Activated CD8-positive, alpha-beta T cell treated with anti-CD3 and anti-CD28 coated beads for 36 hours (primary cell): ENCODE measurements at regions not wholly inside any gene's neighbourhood (a gene's known extent, or its start where the extent isn't known, plus 50 kb on each side); places are given as distances from the start of the nearest gene placed in this dataset.

Experiments
- ATAC-seq: fragments of 200-7000 bp; cut with Tn5 transposase; one replicate; pipeline ENCODE4 v1.10.0; 2021; ENCODE audit warnings: mild to moderate bottlenecking, moderate library complexity
- CTCF ChIA-PET: fragments of 350-600 bp; sonication (Branson Sonifier 250); formaldehyde crosslinking; loops from one replicate; lab custom pipeline; 2021; ENCODE audit warnings: antibody characterized with exemption; lab: Charles Lee
- POLR2A ChIA-PET: fragments of 350-600 bp; sonication (Branson Sonifier 250); formaldehyde crosslinking; loops from one replicate; lab custom pipeline; 2021; ENCODE audit warnings: antibody characterized with exemption; lab: Charles Lee
- DNase-seq: peaks from one replicate; pipeline ENCODE4 v3.0.0-alpha.2; 2020
- H3K27ac Mint-ChIP-seq: one replicate; pipeline ENCODE4 v1.8.0; 2021; ENCODE audit warnings: mild to moderate bottlenecking, mixed read lengths
- H3K27me3 Mint-ChIP-seq: one replicate; pipeline ENCODE4 v1.8.0; 2021; ENCODE audit warnings: mixed read lengths
- H3K36me3 Mint-ChIP-seq: one replicate; pipeline ENCODE4 v1.8.0; 2021; ENCODE audit warnings: low read depth, mixed read lengths
- H3K4me1 Mint-ChIP-seq: one replicate; pipeline ENCODE4 v1.8.0; 2021; ENCODE audit warnings: low read depth, mixed read lengths
- H3K4me3 Mint-ChIP-seq: one replicate; pipeline ENCODE4 v1.8.0; 2021; ENCODE audit warnings: mild to moderate bottlenecking, moderate library complexity, mixed read lengths
- H3K9me3 Mint-ChIP-seq: one replicate; pipeline ENCODE4 v1.8.0; 2021; ENCODE audit warnings: mixed read lengths
- CTCF ChIP-seq: fragments of 200-600 bp; IDR thresholded peaks from one replicate; pipeline ENCODE4 v1.8.0; 2022; ENCODE audit warnings: antibody characterized with exemption, mild to moderate bottlenecking
- intact Hi-C: fragments of 100-400 bp; cut with micrococcal nuclease; formaldehyde crosslinking; loops from one replicate; pipeline ENCODE4 v1.10.0; 2022

DNA sequence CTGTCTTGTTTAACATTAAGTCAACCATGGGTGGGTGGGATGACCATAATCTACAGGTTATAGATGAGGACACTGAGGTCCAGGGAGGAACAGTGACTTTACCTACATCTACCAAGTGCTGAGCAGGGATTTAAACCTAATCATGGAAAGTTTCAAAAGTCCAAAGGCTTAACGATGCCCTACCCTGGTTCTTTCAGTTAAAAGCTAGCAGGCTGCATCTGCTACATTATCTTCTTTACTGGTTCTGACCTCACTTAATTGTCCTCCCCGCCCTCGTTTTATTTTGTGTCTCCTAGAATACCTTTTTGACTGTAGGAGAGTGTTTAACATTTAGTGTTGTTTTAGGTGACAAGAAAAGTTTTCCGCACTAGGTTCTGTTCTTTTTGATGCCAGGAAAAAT, 735.2 kb downstream of the TLR4 start:
- DNase-seq, result no peak
- Mint-ChIP-seq H3K27ac (no peak overlapping the region), H3K36me3 (no peaks in the 10 kb centered on the region), H3K27me3 (no peaks in the 10 kb centered on the region), H3K9me3 (no peaks in the 10 kb centered on the region), H3K4me3 (no peak overlapping the region), H3K4me1 (no peaks in the 10 kb centered on the region)
- ATAC-seq, result no peak
- intact Hi-C loops, result no loop called here
- no peak for TF ChIP-seq CTCF
- ChIA-PET POLR2A (no interaction called here), CTCF (no interaction called here)

GRCh38 chr9:118444403-118444802, 740.2 kb downstream of the TLR4 start:
- intact Hi-C loops, result no loop called here

DNA sequence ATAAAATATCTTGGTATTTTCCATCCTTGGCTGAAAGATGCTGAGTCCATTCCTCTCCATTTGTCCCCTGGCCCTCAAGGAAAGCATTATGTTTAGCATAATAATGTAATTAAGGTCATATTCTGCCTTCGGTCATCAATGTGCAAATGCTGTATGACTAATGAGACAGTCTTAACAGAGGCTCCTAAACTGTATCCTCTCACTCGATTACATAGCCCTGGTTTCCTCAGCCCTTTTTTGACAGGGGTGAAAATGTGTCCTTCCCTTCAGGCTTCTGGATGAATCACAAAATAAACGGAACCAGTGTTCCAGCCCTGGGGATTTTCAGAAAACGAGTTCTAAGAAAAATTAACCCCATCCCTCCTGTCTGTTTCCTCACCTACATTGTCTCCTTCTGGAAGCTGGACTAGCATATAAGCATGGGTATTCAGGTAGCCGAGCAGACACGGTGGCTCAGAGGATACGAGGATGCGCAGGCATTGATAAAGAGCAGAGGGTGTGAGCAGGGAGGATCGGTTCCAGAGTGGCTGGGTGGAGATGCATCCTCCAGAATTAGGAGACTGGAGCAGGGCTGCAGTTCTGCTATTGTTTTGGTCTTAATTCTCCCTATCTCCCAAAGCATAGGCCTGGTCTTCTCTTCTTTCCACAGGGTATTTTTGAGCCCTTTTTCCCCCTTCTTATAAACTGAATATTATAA, 742.9 kb downstream of the TLR4 start:
- CTCF ChIA-PET, result no interaction called here
- DNase-seq (no peak), ATAC-seq (no peak)
- intact Hi-C loops, result no loop called here
- no peak for TF ChIP-seq CTCF
- POLR2A ChIA-PET, result no interaction called here
- Mint-ChIP-seq H3K36me3 (no peaks in the 10 kb centered on the region), H3K27me3 (no peaks in the 10 kb centered on the region), H3K27ac (no peak overlapping the region), H3K4me1 (no peaks in the 10 kb centered on the region), H3K9me3 (no peaks in the 10 kb centered on the region), H3K4me3 (no peak overlapping the region)

More at GRCh38 chr9:118444403-118444802, 740.2 kb downstream of the TLR4 start:
- Mint-ChIP-seq H3K27ac (no peak overlapping the region), H3K27me3 (no peaks in the 10 kb centered on the region), H3K9me3 (no peaks in the 10 kb centered on the region), H3K36me3 (no peaks in the 10 kb centered on the region), H3K4me3 (no peak overlapping the region), H3K4me1 (no peaks in the 10 kb centered on the region)
- CTCF ChIA-PET, result no interaction called here
- DNase-seq, result no peak
- POLR2A ChIA-PET, result no interaction called here
- no peak for TF ChIP-seq CTCF
- no peak for ATAC-seq

- ChIA-PET CTCF (no interaction called here), POLR2A (no interaction called here)
- ATAC-seq (no peak), DNase-seq (no peak)
- Mint-ChIP-seq H3K4me1 (no peaks in the 10 kb centered on the region), H3K27me3 (no peaks in the 10 kb centered on the region), H3K27ac (no peak overlapping the region), H3K9me3 (no peaks in the 10 kb centered on the region), H3K4me3 (no peak overlapping the region), H3K36me3 (no peaks in the 10 kb centered on the region)
- intact Hi-C loops, result no loop called here
- TF ChIP-seq CTCF, result no peak
These were observed 745.4 kb downstream of the TLR4 start for GRCh38 chr9:118449554-118449953.

GRCh38 chr9:118455259-118455658, 751.1 kb downstream of the TLR4 start:
- ATAC-seq, result no peak
- no peak overlapping the region for H3K4me3 Mint-ChIP-seq
- TF ChIP-seq CTCF, result no peak
- no peak for DNase-seq
- no peaks in the 10 kb centered on the region for H3K4me1 Mint-ChIP-seq
- POLR2A ChIA-PET, result no interaction called here
- intact Hi-C loops, result no loop called here
- no peak overlapping the region for H3K27ac Mint-ChIP-seq
- H3K27me3 Mint-ChIP-seq, result no peaks in the 10 kb centered on the region
- H3K36me3 Mint-ChIP-seq, result no peaks in the 10 kb centered on the region
- peaks cover 2% of the 10 kb centered on the region for H3K9me3 Mint-ChIP-seq
- CTCF ChIA-PET, result no interaction called here
